ENCODE measurements at regions not wholly inside any gene's neighbourhood (a gene's known extent, or its start where the extent isn't known, plus 50 kb on each side); places are given as distances from the start of the nearest gene placed in this dataset.
"Not testable (repeated sequence)": the region's sequence is repeated elsewhere in the genome, so short reads cannot be mapped to it uniquely, and the experiment has no call there.

- not testable (repeated sequence) for TF ChIP-seq EZH2phosphoT487 (IDR thresholded peaks at IDR 0.05; ENCODE audit: low read depth); CTCF (IDR thresholded peaks at IDR 0.05; ENCODE audit: low read depth, low read length)
Measured at GRCh38 chr12:90542852-90543251, 412.1 kb downstream of the CCER1 start.
